ENCODE measurements at regions not wholly inside any gene's neighbourhood (a gene's known extent, or its start where the extent isn't known, plus 50 kb on each side); places are given as distances from the start of the nearest gene placed in this dataset.
"Not testable (repeated sequence)": the region's sequence is repeated elsewhere in the genome, so short reads cannot be mapped to it uniquely, and the experiment has no call there.

DNA sequence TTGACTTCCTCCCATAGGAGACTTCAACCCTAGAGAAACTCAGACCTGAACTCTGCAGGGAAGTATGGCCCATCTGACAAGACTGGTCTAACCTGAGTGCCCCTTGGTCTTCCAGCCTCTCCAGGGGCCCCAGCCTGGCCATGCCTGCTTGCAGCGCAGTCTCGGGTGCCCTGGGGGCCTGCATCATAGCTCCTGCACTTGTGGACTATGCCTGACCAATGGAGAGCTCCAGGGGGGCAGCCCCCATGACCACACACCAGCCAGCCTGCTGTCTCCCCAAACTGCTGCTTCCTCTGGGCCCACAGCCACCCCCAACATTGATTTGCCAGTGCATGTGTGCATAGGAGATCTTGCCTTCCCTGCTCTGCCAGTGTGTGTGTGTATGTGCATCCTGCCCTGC, 608.6 kb upstream of the MARCKS start:
- no peak for DNase-seq
- Mint-ChIP-seq H3K27ac (no peak overlapping the region), H3K9me3 (peaks cover 2% of the 10 kb centered on the region), H3K4me1 (no peaks in the 10 kb centered on the region), H3K27me3 (peaks cover 14% of the 10 kb centered on the region), H3K4me3 (no peak overlapping the region), H3K36me3 (ENCODE audit: low read depth) (no peaks in the 10 kb centered on the region)
- ChIA-PET POLR2A (no interaction called here), CTCF (no interaction called here)
- TF ChIP-seq, protein P1, sequence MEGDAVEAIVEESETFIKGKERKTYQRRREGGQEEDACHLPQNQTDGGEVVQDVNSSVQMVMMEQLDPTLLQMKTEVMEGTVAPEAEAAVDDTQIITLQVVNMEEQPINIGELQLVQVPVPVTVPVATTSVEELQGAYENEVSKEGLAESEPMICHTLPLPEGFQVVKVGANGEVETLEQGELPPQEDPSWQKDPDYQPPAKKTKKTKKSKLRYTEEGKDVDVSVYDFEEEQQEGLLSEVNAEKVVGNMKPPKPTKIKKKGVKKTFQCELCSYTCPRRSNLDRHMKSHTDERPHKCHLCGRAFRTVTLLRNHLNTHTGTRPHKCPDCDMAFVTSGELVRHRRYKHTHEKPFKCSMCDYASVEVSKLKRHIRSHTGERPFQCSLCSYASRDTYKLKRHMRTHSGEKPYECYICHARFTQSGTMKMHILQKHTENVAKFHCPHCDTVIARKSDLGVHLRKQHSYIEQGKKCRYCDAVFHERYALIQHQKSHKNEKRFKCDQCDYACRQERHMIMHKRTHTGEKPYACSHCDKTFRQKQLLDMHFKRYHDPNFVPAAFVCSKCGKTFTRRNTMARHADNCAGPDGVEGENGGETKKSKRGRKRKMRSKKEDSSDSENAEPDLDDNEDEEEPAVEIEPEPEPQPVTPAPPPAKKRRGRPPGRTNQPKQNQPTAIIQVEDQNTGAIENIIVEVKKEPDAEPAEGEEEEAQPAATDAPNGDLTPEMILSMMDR (IDR thresholded peaks at IDR 0.05): no peak
- intact Hi-C loops (cut with micrococcal nuclease): no loop called here
- no peak for ATAC-seq (ENCODE audit: low read depth)

DNA sequence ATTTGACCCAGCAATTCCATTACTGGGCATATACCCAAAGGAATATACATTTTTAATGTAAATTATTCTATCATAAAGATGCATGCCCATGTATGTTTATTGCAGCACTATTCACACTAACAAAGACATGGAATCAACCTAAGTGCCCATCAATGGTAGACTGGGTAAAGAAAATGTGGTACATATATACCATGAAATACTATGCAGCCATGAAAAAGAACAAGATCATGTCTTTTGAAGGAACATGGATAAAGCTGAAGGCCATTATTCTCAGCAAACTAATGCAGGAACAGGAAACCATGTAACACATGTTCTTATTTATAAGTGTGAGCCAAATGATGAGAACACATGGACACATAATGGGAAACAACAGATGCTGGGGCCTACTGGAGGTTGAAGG, 603.0 kb upstream of the MARCKS start:
- POLR2A ChIA-PET: not testable (repeated sequence)

DNA sequence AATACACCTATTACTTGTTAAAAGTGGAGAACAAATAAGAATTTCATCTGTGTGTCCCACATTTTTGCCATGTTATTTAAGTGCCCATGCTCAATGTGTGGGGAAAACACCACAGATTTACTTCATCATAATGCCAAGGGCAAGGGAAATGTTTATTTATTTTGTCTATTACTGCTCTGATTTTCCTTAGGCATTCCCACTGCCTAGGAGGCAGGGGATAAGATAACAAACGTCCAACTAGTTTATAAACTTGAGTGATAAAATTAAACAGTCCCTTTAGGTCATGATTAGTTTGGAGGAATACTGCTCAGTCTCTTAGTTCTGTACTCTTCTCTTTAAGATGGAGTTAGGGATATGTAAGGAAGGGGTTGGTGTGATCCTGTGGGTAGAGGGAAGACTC, 598.4 kb upstream of the MARCKS start:
- Mint-ChIP-seq H3K27me3 (no peaks in the 10 kb centered on the region), H3K9me3 (peaks cover 12% of the 10 kb centered on the region), H3K27ac (no peak overlapping the region), H3K4me1 (no peaks in the 10 kb centered on the region), H3K4me3 (no peak overlapping the region), H3K36me3 (ENCODE audit: low read depth) (no peaks in the 10 kb centered on the region)
- ChIA-PET CTCF (no interaction called here), POLR2A (no interaction called here)
- TF ChIP-seq, protein P1 (IDR thresholded peaks at IDR 0.05): no peak
- intact Hi-C loops (cut with micrococcal nuclease): no loop called here
- ATAC-seq (ENCODE audit: low read depth) (no peak), DNase-seq (no peak)

More for the DNA sequence above, 603.0 kb upstream of the MARCKS start:
- intact Hi-C loops (cut with micrococcal nuclease); DNase-seq; H3K27ac Mint-ChIP-seq; ATAC-seq (ENCODE audit: low read depth); H3K27me3 Mint-ChIP-seq; H3K9me3 Mint-ChIP-seq; H3K4me1 Mint-ChIP-seq; CTCF ChIA-PET; H3K36me3 Mint-ChIP-seq (ENCODE audit: low read depth); H3K4me3 Mint-ChIP-seq: not testable (repeated sequence)

DNA sequence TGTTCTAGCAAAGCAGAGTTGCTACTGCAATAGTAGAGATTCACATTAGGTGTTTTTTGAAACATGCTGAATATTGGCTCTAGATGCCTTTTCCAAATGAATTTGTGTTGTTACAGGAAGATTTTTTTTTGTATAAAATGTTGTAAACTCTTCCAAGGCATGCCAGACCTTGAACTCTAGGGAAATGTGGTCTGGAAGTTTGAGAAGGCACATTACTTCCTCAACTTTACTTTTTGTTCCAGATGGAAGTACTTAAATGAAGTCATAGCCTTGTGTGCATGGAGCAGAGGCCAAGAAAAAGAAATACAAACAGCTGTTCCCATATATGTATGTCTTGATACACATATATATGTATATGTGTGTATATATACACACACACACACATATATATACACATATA, 585.7 kb upstream of the MARCKS start:
- DNase-seq (no peak), ATAC-seq (ENCODE audit: low read depth) (no peak)
- POLR2A ChIA-PET: no interaction called here
- no peaks in the 10 kb centered on the region for H3K4me1 Mint-ChIP-seq
- no peak overlapping the region for H3K27ac Mint-ChIP-seq
- peaks cover 3% of the 10 kb centered on the region for H3K27me3 Mint-ChIP-seq
- CTCF ChIA-PET: no interaction called here
- TF ChIP-seq, protein P1 (IDR thresholded peaks at IDR 0.05): no peak
- intact Hi-C loops (cut with micrococcal nuclease): no loop called here
- no peak overlapping the region for H3K4me3 Mint-ChIP-seq
- H3K36me3 Mint-ChIP-seq (ENCODE audit: low read depth): peaks cover 8% of the 10 kb centered on the region
- peaks cover 32% of the 10 kb centered on the region for H3K9me3 Mint-ChIP-seq

DNA sequence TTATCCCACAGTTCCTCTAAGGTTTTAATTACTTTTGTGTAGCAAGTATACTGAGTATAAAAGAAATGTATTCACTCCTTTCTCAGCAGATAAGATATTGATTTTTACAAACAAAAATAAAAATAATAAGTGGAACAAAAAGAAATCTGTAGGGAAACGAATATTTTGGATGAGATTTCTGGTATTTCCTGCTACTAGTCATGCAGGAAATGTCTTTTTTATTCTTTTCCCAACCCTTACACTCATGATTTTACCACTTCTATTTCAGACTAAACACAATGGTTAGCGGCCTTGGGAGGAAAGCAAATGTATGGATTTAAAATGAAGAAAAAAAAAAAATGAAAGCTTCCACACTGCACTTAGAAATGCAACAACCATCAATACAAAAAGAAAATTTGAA, 580.5 kb upstream of the MARCKS start:
- Mint-ChIP-seq H3K4me3 (no peak overlapping the region), H3K27me3 (peaks cover 3% of the 10 kb centered on the region), H3K36me3 (ENCODE audit: low read depth) (no peaks in the 10 kb centered on the region), H3K9me3 (peaks cover 2% of the 10 kb centered on the region), H3K4me1 (no peaks in the 10 kb centered on the region), H3K27ac (no peak overlapping the region)
- DNase-seq: no peak
- CTCF ChIA-PET: no interaction called here
- intact Hi-C loops (cut with micrococcal nuclease): no loop called here
- POLR2A ChIA-PET: no interaction called here
- TF ChIP-seq, protein P1 (IDR thresholded peaks at IDR 0.05): no peak
- ATAC-seq (ENCODE audit: low read depth): no peak

DNA sequence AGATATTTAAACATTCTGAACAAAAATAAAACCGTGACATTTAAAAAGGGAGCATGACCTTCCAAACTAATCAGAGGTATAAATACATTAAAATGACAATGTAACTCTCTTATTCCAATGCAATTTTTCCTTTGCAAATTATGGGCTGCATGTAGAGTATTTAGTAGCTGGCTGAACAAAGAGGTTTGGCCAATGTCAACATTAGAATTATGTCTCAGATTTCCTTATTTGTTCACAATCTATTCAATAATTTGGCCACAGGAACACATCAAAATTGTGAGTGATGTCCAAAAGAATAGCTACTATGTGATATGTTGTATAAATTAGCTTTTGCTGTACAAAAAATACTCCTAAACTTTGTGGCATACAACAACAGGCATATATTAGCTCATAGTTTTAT, 580.0 kb upstream of the MARCKS start:
- no peak for ATAC-seq (ENCODE audit: low read depth)
- Mint-ChIP-seq H3K36me3 (ENCODE audit: low read depth) (no peaks in the 10 kb centered on the region), H3K27me3 (peaks cover 3% of the 10 kb centered on the region), H3K4me1 (no peaks in the 10 kb centered on the region), H3K27ac (no peak overlapping the region), H3K9me3 (peaks cover 2% of the 10 kb centered on the region), H3K4me3 (no peak overlapping the region)
- intact Hi-C loops (cut with micrococcal nuclease): no loop called here
- no peak for DNase-seq
- POLR2A ChIA-PET: no interaction called here
- TF ChIP-seq, protein P1 (IDR thresholded peaks at IDR 0.05): no peak
- CTCF ChIA-PET: no interaction called here
